NAMALWA (cell line): ENCODE measurements at regions not wholly inside any gene's neighbourhood (a gene's known extent, or its start where the extent isn't known, plus 50 kb on each side); places are given as distances from the start of the nearest gene placed in this dataset.

Experiments
- DNase-seq: peaks from one replicate; pipeline ENCODE4 v3.0.0-alpha.2; 2015; ENCODE audit warnings: low spot score

DNA sequence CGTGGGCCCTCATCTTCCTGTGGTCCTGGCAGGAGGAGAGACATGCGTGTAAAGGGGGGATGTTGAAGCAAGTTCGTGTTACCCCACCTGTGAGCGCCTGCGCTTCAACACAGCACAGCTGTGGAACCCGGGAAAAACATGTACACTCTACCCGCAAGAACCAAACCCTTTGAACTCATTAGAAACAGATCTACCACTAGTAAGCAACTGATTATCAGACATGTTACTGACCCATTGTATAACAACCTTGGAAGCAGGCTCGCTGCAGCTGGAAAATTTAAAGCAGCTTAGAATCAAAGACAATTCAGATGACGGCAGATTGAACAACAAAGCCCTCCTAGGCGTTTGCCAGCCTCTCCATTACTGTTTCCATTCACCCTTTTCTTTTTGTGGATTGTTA is 771.7 kb upstream of the SALL3 start:
- DNase-seq: no peak

- no peak for DNase-seq
Observed at GRCh38 chr18:78208461-78208860, 771.2 kb upstream of the SALL3 start.

DNA sequence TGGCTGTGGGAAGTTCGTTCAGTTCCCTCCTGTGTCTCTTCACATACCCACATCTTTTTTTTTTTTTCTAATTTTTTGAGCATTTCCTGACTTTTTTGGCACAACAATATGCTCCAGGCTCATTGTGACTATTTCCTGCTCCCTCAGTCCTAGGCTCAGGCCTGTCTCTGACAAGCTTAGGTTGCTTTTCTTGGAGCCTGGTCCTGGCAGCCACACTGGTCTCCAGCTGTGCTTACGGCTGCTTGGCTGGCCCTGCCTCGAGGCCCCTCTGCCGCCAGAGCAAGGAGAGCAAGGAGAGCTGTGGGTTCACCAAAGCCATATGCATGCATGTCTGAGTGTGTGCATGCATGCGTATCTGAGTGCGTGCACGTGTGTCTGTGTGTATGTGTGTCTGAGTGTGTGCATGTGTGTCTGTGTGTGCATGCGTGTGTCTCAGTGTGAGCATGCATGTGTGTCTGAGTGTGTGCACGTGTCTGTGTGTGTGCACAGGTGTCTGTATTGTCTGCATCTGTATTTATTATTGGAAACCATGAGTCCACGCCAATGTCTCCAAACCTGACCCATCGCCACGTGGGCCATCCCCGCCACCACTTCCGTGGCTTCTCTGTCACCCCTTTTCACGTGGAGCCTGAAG is 766.1 kb upstream of the SALL3 start:
- DNase-seq: no peak

GRCh38 chr18:78221496-78221895 is 758.1 kb upstream of the SALL3 start:
- no peak for DNase-seq

GRCh38 chr18:78228974-78229373 is 750.6 kb upstream of the SALL3 start:
- no peak for DNase-seq

GRCh38 chr18:78230911-78231310 is 748.7 kb upstream of the SALL3 start:
- DNase-seq: no peak

DNA sequence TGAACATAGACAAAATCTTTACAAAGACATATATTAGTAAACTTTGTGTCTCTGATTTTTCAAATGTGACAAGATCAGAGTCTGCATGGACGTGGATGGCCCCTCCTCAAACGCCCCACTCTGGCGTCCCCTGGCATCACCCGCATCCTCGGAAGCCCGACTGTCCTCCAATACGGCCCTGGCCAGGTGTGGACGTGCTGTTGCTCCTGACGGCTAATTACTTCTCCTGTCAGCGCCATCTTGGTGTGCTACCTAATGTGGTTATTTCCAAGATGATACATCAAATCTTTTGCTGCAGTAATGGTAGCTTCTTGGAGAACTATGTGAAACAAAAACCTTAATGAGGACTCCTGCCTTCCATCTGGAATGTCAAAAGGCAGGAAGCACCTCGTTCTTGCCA is 747.4 kb upstream of the SALL3 start:
- DNase-seq: no peak

- DNase-seq: no peak
Observed at GRCh38 chr18:78237864-78238263, 741.8 kb upstream of the SALL3 start.

DNA sequence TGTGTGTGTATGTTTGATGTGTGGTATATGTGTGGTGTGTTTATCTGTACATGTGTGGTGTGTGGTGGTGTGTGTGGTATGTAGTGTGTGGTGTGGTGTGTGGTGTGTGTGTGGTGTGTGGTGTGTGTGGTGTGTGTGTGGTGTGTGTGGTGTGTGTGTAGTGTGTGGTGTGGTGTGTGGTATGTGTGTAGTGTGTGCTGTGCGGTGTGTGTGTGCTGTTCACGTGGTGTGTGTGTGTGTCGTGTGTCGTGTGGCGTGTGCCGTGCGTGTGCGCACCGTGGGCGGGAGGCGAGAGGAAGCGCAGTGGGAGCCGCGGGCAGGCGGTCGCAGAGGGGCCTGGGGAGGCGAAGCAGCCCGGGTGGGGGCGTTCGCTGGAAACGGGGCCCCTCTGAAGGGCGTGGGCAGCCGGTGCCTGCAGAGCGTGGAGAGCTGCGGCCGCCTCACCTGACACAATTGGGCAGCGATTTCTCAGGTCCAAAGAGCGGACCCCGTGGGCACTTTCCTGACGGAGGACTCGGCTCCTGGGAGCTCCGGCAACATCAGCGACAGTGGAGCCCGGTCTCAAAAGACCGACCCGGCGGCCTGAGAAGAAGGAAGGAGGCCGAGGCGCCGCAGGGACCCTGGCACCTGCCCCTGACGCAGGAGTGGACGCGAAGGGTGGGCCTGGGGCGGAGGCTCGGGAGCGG is 741.1 kb upstream of the SALL3 start:
- DNase-seq: peak; percentile 4

GRCh38 chr18:78239090-78239457 is 740.5 kb upstream of the SALL3 start:
- DNase-seq: no peak

DNA sequence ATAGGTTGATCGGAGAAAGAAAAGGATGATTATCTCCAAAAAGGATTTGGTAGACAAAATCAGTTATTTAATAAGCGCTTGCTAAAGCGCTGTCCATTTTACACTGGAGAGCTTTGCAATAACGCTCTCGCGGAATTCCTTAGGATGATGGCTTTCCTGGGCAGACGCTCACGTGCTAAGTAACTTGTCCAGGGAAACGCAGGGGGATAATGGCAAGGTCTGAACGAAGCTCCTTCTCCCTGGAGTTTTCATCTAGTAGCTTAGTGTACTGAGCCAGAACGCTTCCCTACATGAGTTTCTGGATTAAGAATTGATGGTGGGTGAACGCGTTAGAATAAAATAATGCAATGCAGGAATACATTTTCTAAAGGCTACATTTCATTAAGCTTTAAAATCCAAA is 739.5 kb upstream of the SALL3 start:
- DNase-seq: no peak

DNA sequence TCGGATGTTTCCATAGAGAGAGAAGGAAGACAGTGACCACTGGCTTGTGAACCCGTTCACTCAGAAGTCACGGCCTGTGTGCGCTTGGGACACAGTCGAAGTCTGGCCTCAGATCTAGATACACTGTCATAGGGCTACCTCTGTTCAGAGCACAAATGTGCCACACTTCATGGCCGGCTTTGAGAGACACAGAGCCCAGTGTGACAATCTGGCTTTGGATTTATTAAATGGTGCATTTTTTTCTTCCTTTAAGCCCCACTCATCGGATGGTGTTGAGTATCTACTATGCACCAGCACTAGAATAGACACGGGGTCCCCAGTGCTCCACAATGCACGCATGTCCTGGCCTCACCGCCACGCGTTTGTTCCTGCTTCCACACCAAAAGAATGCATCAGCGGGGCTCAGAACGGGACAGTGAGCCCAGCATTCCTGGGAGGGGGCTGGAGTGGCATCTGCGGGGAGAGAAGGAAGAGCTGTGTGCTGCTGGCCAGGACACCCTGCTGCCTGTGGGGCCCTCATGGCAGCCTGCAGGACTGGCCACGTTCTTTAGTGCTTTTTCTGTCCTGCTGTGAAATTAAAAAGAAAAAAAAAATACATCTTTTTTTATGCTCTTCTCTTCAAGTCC is 738.9 kb upstream of the SALL3 start:
- DNase-seq: no peak

DNA sequence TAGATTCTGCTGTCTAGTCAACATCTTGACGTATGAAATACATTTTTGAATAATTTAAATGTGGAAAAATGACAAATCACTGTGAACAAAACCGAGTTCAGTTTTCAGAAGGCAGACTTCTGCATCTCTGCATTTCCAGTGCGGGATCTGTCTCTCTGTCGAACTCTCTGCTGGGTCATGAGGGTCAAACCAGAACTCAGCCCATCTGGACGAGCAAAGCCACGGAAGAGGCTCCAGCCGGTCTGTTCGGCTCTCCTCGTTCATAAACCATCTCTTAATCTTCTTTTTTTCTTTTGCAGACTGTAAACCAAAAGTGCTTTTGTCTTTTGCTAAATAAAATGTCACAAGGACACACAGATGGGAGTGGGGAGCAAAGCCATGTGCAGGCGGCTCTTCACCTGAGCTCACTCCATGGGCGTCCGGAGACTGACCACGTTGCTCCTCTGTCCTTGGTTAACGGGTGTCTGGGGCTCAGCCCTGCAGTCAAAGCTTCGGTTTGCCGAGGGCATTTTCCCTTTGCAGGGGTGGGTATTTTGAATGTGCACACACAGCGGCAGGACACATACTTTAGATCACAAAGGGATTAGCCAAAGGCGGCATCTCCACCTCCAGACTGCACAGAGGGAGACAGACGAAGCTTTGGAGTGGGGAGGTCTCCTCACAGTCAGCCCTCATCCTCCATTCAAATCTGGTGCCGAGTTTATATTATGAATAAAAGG is 737.9 kb upstream of the SALL3 start:
- DNase-seq: no peak

GRCh38 chr18:78242254-78242643 is 737.4 kb upstream of the SALL3 start:
- DNase-seq: no peak

DNA sequence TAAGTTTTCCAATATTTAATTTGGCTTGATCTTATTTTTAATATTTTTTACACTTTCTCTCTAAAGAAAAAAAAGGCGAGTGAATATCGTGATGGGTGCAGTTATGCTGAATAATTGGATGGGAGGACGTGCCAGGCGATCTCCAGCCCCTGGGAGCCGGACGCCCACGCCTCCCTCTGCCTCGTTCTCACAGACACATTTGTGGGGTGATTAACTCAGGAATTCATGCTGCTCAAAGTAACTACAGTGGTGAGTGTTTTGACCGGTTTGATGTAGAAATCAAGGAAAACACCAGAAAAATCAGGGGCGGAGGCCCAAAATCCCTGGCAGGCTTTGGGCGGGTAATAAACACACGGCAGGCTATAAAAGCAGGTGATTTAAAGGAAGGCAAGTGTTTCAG is 736.8 kb upstream of the SALL3 start:
- DNase-seq: no peak

DNA sequence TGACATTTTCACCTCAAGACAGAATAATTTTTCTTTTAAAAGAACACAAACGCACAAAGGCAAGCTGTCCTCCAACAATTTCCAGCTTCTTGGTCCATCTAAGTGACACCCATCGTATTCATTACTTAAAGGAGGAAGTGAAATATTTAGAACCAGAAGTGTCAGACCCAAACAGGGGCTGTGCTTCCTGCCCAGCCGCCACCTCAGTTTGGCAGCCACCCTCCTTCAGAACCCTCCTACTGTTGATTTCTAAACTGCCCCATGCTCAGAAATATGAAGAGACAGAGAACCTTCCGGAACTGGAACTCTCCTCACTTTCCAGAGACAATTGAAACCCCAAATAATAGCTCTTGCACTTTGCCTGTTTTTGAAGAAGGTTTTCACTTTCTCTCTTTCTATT is 734.8 kb upstream of the SALL3 start:
- no peak for DNase-seq

DNA sequence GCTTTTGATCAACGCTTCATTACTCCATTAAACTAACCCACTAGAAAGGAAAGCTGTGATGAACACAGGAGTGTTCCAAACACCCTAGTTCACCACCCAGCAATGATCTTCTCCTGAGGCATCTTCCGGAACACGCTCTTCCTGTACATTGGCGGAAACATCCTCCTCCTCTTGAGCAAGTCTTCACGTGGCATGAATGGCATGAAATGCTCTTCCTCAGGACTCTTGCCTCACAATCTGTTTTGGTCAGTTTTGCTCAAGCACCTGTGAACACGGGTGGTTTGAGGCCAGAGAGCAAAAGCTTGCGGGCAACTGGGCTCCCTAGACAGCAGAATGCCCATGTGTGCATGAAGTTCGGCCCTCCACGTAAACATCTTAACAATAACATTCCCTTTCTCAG is 734.2 kb upstream of the SALL3 start:
- DNase-seq: no peak

DNA sequence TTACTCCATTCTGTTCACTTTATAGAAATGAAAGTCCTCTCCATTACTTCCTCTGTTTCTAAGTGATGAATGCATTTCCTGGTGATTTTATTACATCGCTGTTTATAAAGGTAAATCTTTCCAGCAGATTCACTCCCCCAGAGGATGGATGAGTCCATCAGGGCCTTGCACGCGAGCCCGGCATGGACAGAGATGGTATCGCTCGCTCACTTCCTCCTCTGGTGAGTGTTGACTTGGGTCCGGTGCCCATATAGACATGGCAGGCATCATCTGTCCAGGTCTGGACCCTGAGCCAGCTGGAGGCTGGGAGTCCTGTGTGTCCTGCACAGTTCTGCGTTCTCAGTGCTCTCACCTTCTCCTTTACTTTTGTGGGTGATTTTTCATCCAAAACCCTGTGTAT is 733.6 kb upstream of the SALL3 start:
- no peak for DNase-seq

- no peak for DNase-seq
Observed at GRCh38 chr18:78246588-78246987, 733.0 kb upstream of the SALL3 start.

DNA sequence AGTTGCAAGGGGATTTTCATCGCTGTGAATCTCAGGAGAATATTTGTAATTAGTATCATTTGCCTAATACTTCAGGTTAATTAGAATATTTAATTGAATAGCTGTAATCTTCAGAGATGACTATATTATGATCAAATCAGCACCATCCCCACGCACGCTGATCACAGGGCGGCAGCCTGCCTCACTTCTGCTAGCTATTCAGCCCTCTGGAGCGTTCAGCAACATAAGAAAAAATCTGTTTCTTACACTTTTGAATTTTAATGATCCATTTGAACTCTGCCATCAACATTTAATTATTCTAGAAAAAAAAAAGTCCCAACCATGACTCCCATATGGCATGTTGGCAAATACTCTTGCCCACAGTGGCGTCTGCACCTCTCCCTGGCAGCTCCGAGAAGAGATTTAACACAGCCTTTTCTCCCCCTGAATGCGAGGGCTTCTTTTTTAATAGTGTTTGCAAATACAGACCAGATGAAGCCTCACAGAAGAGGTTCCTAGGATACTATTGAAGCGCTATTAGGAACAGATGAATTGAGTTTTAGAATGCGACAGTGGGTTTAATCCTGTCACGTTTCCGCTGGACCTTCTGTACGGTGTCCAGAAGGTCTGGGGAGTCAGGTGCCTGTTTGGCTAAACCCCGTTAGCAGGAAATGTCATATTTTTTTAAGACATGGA is 731.9 kb upstream of the SALL3 start:
- no peak for DNase-seq

DNA sequence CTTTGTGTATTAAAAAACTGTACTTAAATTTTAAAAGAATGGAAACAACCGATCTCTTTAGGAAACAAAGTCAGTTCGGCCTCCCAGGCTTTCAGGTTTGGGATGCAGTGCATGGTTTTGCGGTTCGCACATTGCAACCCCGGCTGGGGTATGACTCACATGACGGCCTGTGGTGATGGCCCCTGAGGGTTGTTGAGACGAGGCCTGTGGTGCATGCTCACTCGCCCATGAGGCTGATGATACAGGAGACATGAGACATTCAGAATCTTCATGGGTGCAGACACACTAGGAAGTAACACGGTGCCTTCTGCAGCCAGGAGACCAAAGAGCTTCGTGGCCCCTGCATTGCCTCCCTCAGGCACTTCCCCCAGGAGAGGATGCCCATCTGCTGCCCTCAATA is 724.6 kb upstream of the SALL3 start:
- no peak for DNase-seq

DNA sequence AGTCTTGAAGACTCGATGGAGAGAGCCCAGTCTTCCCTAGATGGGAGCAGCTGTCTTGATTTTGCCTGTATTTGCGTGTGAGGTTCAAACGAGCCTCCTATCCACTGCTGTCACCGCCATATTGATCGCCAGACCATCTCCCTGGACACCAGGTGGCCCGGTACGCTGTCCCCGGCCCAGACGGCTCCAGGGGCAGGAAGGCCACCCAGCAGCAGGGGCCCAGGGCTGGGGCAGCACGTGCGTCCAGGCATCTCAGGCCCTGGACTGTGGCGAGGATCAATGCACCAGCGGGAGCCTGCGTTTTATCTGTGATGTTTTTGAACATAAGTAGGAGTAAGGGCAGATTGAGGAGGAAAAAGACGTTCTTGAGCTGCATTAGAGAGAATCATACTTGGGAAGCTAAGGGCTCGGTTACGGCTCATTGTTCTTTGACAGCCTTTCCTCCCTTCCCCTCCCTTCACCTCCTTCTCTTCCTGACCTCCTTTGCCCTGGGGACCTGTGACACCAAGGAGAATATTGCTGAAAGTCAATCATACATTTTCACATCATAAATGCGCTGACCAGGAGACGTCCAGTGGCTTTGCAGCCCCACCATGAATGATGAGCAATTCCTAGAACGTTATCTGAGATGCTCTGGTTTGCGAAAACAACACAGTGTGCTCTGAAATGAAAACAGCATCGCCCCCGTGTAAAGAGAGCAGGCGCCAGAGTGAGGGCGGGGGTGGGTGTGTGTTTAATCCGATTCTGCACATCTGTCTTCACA is 711.2 kb upstream of the SALL3 start:
- DNase-seq: no peak
